AG04449 (cell line): ENCODE measurements at regions not wholly inside any gene's neighbourhood (a gene's known extent, or its start where the extent isn't known, plus 50 kb on each side); places are given as distances from the start of the nearest gene placed in this dataset.

ENCODE experiments used
- CTCF ChIA-PET: fragments of 350-600 bp; formaldehyde crosslinking; extraction: SDS; loops from one replicate; lab custom pipeline; 2021; ENCODE audit warnings: antibody characterized with exemption; lab: Yijun Ruan, JAX
- POLR2A ChIA-PET: fragments of 400-600, 350-600 bp; formaldehyde crosslinking; extraction: SDS; loops from one replicate; lab custom pipeline; 2020; ENCODE audit warnings: antibody characterized with exemption, inconsistent platforms; lab: Yijun Ruan, JAX
- DNase-seq: peaks from one replicate; pipeline ENCODE4 v3.0.0-alpha.2; 2010; ENCODE audit warnings: low read depth, low spot score
- H3K4me3 ChIP-seq: 2 replicates; pipeline ENCODE4 v1.5.1; 2011; ENCODE audit warnings: low read depth, mild to moderate bottlenecking, control low read depth, low read length
- CTCF ChIP-seq: IDR thresholded peaks from one replicate; pipeline ENCODE4 v1.5.1; 2011; ENCODE audit warnings: mild to moderate bottlenecking, moderate library complexity, low read length, control low read depth, inconsistent platforms; ENCODE audit not compliant: insufficient read depth; ENCODE audit errors: missing control alignments

- ChIA-PET POLR2A (no interaction called here), CTCF (no interaction called here)
- no peak for TF ChIP-seq CTCF
- H3K4me3 ChIP-seq = no peak overlapping the region
- no peak for DNase-seq
Observed at GRCh38 chr18:10314066-10314465, 140.4 kb upstream of the APCDD1 start.

GRCh38 chr18:10315522-10315921 is 138.9 kb upstream of the APCDD1 start:
- POLR2A ChIA-PET = no interaction called here
- H3K4me3 ChIP-seq = no peak overlapping the region
- no peak for DNase-seq
- no peak for TF ChIP-seq CTCF
- CTCF ChIA-PET = no interaction called here

GRCh38 chr18:10316778-10317177 is 137.7 kb upstream of the APCDD1 start:
- ChIA-PET POLR2A (no interaction called here), CTCF (no interaction called here)
- no peak for TF ChIP-seq CTCF
- H3K4me3 ChIP-seq = no peak overlapping the region
- DNase-seq = no peak

GRCh38 chr18:10317864-10318690 is 136.4 kb upstream of the APCDD1 start:
- TF ChIP-seq CTCF = no peak
- POLR2A ChIA-PET = no interaction called here
- no peak for DNase-seq
- CTCF ChIA-PET = interaction anchor here (0.8 kb wide), 1 partner anchor 347 kb away, joined by 3 read pairs; no protein-coding TSS in a partner anchor
- no peak overlapping the region for H3K4me3 ChIP-seq

- CTCF ChIA-PET = interaction anchor here (0.8 kb wide), 1 partner anchor 347 kb away, joined by 3 read pairs; no protein-coding TSS in a partner anchor
- POLR2A ChIA-PET = no interaction called here
- DNase-seq = no peak
Observed at GRCh38 chr18:10318691-10318970, 135.8 kb upstream of the APCDD1 start.

More at GRCh38 chr18:10318691-10318970, 135.8 kb upstream of the APCDD1 start:
- H3K4me3 ChIP-seq = no peak overlapping the region
- TF ChIP-seq CTCF = no peak
